IMR-90 (cell line): ENCODE measurements at regions not wholly inside any gene's neighbourhood (a gene's known extent, or its start where the extent isn't known, plus 50 kb on each side); places are given as distances from the start of the nearest gene placed in this dataset.

Experiments
- ATAC-seq: fragments of 200-7000 bp; cut with Tn5 transposase; 2 replicates; pipeline ENCODE4 v1.9.1; 2020; ENCODE audit warnings: low read depth, mild to moderate bottlenecking, moderate library complexity
- BruUV-seq: library from RNA; stranded (reverse); fragments of 400-500 nt; replicated peaks from 2 replicates; lab custom pipeline; 2021; lab: Mats Ljungman, UMichigan
- CTCF ChIA-PET: fragments of 300-600 bp; formaldehyde crosslinking; extraction: SDS; loops from one replicate; lab custom pipeline; 2021; ENCODE audit warnings: antibody characterized with exemption; lab: Yijun Ruan, JAX
- POLR2A ChIA-PET: fragments of 300-600 bp; sonication (Branson Sonifier 250); formaldehyde crosslinking; loops from one replicate; lab custom pipeline; 2022; ENCODE audit warnings: antibody characterized with exemption; ENCODE audit not compliant: unreplicated experiment; lab: Charles Lee
- DNase-seq: peaks from one replicate; pipeline ENCODE4 v3.0.0; 2013
- H2AFZ ChIP-seq: replicated peaks from 2 replicates; pipeline ENCODE3; 2013; ENCODE audit warnings: low read length, mild to moderate bottlenecking; ENCODE audit not compliant: poor library complexity
- H2AK5ac ChIP-seq: 2 replicates; pipeline ENCODE4 v1.6.1; 2013; ENCODE audit warnings: low read depth, low read length, inconsistent platforms
- H2AK9ac ChIP-seq: replicated peaks from 2 replicates; pipeline ENCODE3; 2013; ENCODE audit warnings: mild to moderate bottlenecking, low read depth, low read length, moderate library complexity; ENCODE audit not compliant: poor library complexity
- H2BK120ac ChIP-seq: 2 replicates; pipeline ENCODE4 v1.6.1; 2013; ENCODE audit warnings: low read depth, low read length, inconsistent platforms
- H2BK15ac ChIP-seq: 3 replicates; pipeline ENCODE4 v1.6.1; 2013; ENCODE audit warnings: low read depth, low read length, inconsistent platforms
- H2BK20ac ChIP-seq: 2 replicates; pipeline ENCODE4 v1.6.1; 2013; ENCODE audit warnings: low read depth, mild to moderate bottlenecking, inconsistent platforms, low read length, moderate library complexity
- H2BK5ac ChIP-seq: 2 replicates; pipeline ENCODE4 v1.6.1; 2013; ENCODE audit warnings: mild to moderate bottlenecking, low read depth, low read length, inconsistent platforms; ENCODE audit not compliant: poor library complexity, severe bottlenecking
- H3K14ac ChIP-seq: replicated peaks from 2 replicates; pipeline ENCODE4 v1.6.1; 2013; ENCODE audit warnings: low read depth, low read length, inconsistent platforms
- H3K18ac ChIP-seq: 2 replicates; pipeline ENCODE4 v1.6.1; 2013; ENCODE audit warnings: low read depth, low read length, control low read depth
- H3K23ac ChIP-seq: 2 replicates; pipeline ENCODE4 v1.6.1; 2013; ENCODE audit warnings: low read depth, low read length, inconsistent platforms
- H3K27ac ChIP-seq: 2 replicates; pipeline ENCODE4 v1.5.1; 2013; ENCODE audit warnings: mild to moderate bottlenecking, control low read depth, low read length; ENCODE audit not compliant: insufficient read depth
- H3K27me3 ChIP-seq: 2 replicates; pipeline ENCODE4 v1.6.1; 2013; ENCODE audit warnings: low read length; ENCODE audit not compliant: control insufficient read depth, insufficient read depth
- H3K36me3 ChIP-seq: 2 replicates; pipeline ENCODE4 v1.6.1; 2013; ENCODE audit warnings: low read length, mixed read lengths; ENCODE audit not compliant: control insufficient read depth, insufficient read depth
- H3K4ac ChIP-seq: 2 replicates; pipeline ENCODE4 v1.6.1; 2013; ENCODE audit warnings: low read depth, low read length, inconsistent platforms
- H3K4me1 ChIP-seq: 2 replicates; pipeline ENCODE4 v1.6.1; 2013; ENCODE audit warnings: low read length, mixed read lengths; ENCODE audit not compliant: control insufficient read depth, insufficient read depth
- H3K4me2 ChIP-seq: 2 replicates; pipeline ENCODE4 v1.6.1; 2013; ENCODE audit warnings: low read depth, mild to moderate bottlenecking, control low read depth, low read length, moderate library complexity
- H3K4me3 ChIP-seq: 2 replicates; pipeline ENCODE4 v1.5.1; 2013; ENCODE audit warnings: low read depth, mild to moderate bottlenecking, control low read depth, low read length, moderate library complexity; ENCODE audit not compliant: insufficient read depth
- H3K56ac ChIP-seq: 2 replicates; pipeline ENCODE4 v1.6.1; 2013; ENCODE audit warnings: low read length, inconsistent platforms; ENCODE audit not compliant: insufficient read depth; ENCODE audit errors: extremely low read depth
- H3K79me1 ChIP-seq, 2 experiments: 2 replicates each; pipeline ENCODE4 v1.6.1; 2013; ENCODE audit warnings: low read length in 2 of 2, inconsistent platforms in 1 of 2, low read depth in 1 of 2
- H3K9ac ChIP-seq: 2 replicates; pipeline ENCODE4 v1.6.1; 2013; ENCODE audit warnings: low read depth, low read length, control low read depth
- H3K9me1 ChIP-seq: 2 replicates; pipeline ENCODE4 v1.6.1; 2013; ENCODE audit warnings: low read length, inconsistent platforms; ENCODE audit not compliant: insufficient read depth
- H3K9me3 ChIP-seq: 2 replicates; pipeline ENCODE4 v1.6.1; 2013; ENCODE audit warnings: low read length; ENCODE audit not compliant: control insufficient read depth, insufficient read depth
- H4K20me1 ChIP-seq: 2 replicates; pipeline ENCODE4 v1.6.1; 2013; ENCODE audit warnings: low read length, inconsistent platforms; ENCODE audit not compliant: insufficient read depth
- H4K5ac ChIP-seq: 2 replicates; pipeline ENCODE4 v1.6.1; 2013; ENCODE audit warnings: mild to moderate bottlenecking, low read depth, low read length, control low read depth
- H4K8ac ChIP-seq, 2 experiments: 2 replicates each; pipeline ENCODE4 v1.6.1; 2013; ENCODE audit warnings: low read depth in 2 of 2, low read length in 2 of 2, control low read depth in 1 of 2, inconsistent platforms in 1 of 2
- H4K91ac ChIP-seq: 2 replicates; pipeline ENCODE4 v1.6.1; 2013; ENCODE audit warnings: low read depth, low read length, inconsistent platforms; ENCODE audit not compliant: insufficient read depth
- BHLHE40 ChIP-seq: fragments of 150-350 bp; IDR thresholded peaks from 2 replicates; pipeline ENCODE4 v1.6.1; 2016; ENCODE audit warnings: mild to moderate bottlenecking, low read depth, low read length
- CEBPB ChIP-seq: IDR thresholded peaks from 2 replicates; pipeline ENCODE4 v1.6.1; 2012; ENCODE audit warnings: low read depth, low read length, improper control_type of control experiment
- CHD1 ChIP-seq: IDR thresholded peaks from 2 replicates; pipeline ENCODE4 v1.6.1; 2012; ENCODE audit warnings: low read depth, low read length, improper control_type of control experiment
- MAFK ChIP-seq: IDR thresholded peaks from 2 replicates; pipeline ENCODE4 v1.6.1; 2012; ENCODE audit warnings: low read depth, low read length, improper control_type of control experiment
- MAZ ChIP-seq: IDR thresholded peaks from 2 replicates; pipeline ENCODE4 v1.6.1; 2012; ENCODE audit warnings: low read depth, mild to moderate bottlenecking, low read length, improper control_type of control experiment, moderate library complexity, borderline replicate concordance
- MXI1 ChIP-seq: IDR thresholded peaks from 2 replicates; pipeline ENCODE4 v1.6.1; 2012; ENCODE audit warnings: low read depth, mild to moderate bottlenecking, low read length, moderate library complexity, borderline replicate concordance
- NFE2L2 ChIP-seq: fragments of 150-350 bp; IDR thresholded peaks from 2 replicates; pipeline ENCODE4 v1.6.1; 2016; ENCODE audit warnings: low read depth, mild to moderate bottlenecking, low read length
- POLR2A ChIP-seq: IDR thresholded peaks from 2 replicates; pipeline ENCODE4 v1.6.1; 2012; ENCODE audit warnings: mild to moderate bottlenecking, low read depth, low read length
- RAD21 ChIP-seq: IDR thresholded peaks from 2 replicates; pipeline ENCODE4 v1.6.1; 2012; ENCODE audit warnings: low read length, improper control_type of control experiment
- RCOR1 ChIP-seq: IDR thresholded peaks from 2 replicates; pipeline ENCODE4 v1.6.1; 2012; ENCODE audit warnings: mild to moderate bottlenecking, low read length, improper control_type of control experiment; ENCODE audit not compliant: insufficient replicate concordance
- RFX5 ChIP-seq: IDR thresholded peaks from 2 replicates; pipeline ENCODE4 v1.8.0; 2012; ENCODE audit warnings: low read depth, mild to moderate bottlenecking, low read length, moderate library complexity
- SMC3 ChIP-seq: fragments of 150-350 bp; IDR thresholded peaks from 2 replicates; pipeline ENCODE4 v1.6.1; 2016; ENCODE audit warnings: low read depth, mild to moderate bottlenecking, antibody characterized with exemption, low read length, moderate library complexity
- WGBS, 2 experiments: methylation state at CpG; one replicate each; pipeline versions ENCODE4 v1.1.5 to v1.1.7; 2013; ENCODE audit warnings: missing lambda C conversion rate in 2 of 2; ENCODE audit not compliant: insufficient read length in 1 of 2; ENCODE audit errors: extremely low coverage in 2 of 2; 5-methylcytosine and 5-hydroxymethylcytosine counted together
- dilution Hi-C: fragments of 300-500 bp; cut with HindIII; formaldehyde crosslinking; loops from one replicate; pipeline ENCODE4 v1.14.3; 2018; ENCODE audit warnings: low sequenced_read_pairs; ENCODE audit not compliant: unreplicated experiment
- in situ Hi-C: fragments of 300-500 bp; cut with MboI; formaldehyde crosslinking; loops from 3 replicates; pipeline ENCODE4 v1.14.3; 2019; ENCODE audit warnings: low sequenced_read_pairs, inconsistent platforms, mixed read lengths
- intact Hi-C: fragments of 100-400 bp; cut with micrococcal nuclease; formaldehyde crosslinking; loops from 2 replicates; pipeline ENCODE4 v1.10.0; 2022
- TF ChIP-seq, protein P1 (sequence below): conservative IDR thresholded peaks from 2 replicates; pipeline ENCODE4 v1.5.1; 2012; ENCODE audit warnings: mild to moderate bottlenecking, low read depth, low read length, improper control_type of control experiment
- TF ChIP-seq, protein P2 (sequence below): fragments of 150-350 bp; IDR thresholded peaks from 2 replicates; pipeline ENCODE4 v1.6.1; 2017; ENCODE audit warnings: mild to moderate bottlenecking, antibody characterized with exemption, low read length, low read depth

DNA sequence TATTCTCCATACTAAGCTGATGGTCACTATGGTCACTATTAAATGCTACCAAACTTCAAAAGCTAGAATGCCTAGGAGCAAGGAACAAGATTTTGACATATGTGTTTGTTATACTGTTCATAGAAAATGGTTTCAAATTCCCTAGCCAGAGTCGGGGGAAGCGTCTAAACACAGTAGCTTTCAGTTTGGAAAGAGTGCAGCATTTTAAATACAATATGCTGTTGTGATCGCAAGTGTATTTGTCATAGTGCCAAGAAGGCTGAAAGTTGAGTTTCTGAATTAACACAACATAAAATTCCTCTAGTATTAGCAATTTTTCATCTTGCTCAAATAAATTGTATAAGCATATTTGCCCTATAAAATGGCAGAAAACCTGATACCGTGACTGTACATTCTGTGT is 280.4 kb downstream of the ZNF608 start:
- no peak for TF ChIP-seq CHD1
- no peak for TF ChIP-seq MAZ
- TF ChIP-seq MXI1: no peak
- TF ChIP-seq SMC3: no peak
- no peak for TF ChIP-seq RAD21
- no peak for TF ChIP-seq RFX5
- no peak for TF ChIP-seq BHLHE40
- TF ChIP-seq, protein P1, sequence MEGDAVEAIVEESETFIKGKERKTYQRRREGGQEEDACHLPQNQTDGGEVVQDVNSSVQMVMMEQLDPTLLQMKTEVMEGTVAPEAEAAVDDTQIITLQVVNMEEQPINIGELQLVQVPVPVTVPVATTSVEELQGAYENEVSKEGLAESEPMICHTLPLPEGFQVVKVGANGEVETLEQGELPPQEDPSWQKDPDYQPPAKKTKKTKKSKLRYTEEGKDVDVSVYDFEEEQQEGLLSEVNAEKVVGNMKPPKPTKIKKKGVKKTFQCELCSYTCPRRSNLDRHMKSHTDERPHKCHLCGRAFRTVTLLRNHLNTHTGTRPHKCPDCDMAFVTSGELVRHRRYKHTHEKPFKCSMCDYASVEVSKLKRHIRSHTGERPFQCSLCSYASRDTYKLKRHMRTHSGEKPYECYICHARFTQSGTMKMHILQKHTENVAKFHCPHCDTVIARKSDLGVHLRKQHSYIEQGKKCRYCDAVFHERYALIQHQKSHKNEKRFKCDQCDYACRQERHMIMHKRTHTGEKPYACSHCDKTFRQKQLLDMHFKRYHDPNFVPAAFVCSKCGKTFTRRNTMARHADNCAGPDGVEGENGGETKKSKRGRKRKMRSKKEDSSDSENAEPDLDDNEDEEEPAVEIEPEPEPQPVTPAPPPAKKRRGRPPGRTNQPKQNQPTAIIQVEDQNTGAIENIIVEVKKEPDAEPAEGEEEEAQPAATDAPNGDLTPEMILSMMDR: no peak
- TF ChIP-seq RCOR1: no peak
- TF ChIP-seq CEBPB: no peak
- TF ChIP-seq NFE2L2: no peak
- no peak for TF ChIP-seq POLR2A
- no peak for TF ChIP-seq MAFK
- TF ChIP-seq, protein P2, sequence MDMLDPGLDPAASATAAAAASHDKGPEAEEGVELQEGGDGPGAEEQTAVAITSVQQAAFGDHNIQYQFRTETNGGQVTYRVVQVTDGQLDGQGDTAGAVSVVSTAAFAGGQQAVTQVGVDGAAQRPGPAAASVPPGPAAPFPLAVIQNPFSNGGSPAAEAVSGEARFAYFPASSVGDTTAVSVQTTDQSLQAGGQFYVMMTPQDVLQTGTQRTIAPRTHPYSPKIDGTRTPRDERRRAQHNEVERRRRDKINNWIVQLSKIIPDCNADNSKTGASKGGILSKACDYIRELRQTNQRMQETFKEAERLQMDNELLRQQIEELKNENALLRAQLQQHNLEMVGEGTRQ: no peak
- WGBS, 2 experiments: no CpG with 5 or more reads among the region's 4 CpGs
- in situ Hi-C loops: no loop called here
- POLR2A ChIA-PET: no interaction called here
- Histone ChIP-seq H2AK9ac (no peak overlapping the region), H2AFZ (no peak overlapping the region), H3K9me1 (no peaks in the 10 kb centered on the region), H3K4me3 (no peak overlapping the region), H4K20me1 (no peaks in the 10 kb centered on the region), H2BK120ac (no peak overlapping the region), H3K4ac (no peak overlapping the region), H3K4me1 (no peaks in the 10 kb centered on the region), H3K79me1 (no peaks in the 10 kb centered on the region), H2AK5ac (no peak overlapping the region), H4K5ac (no peak overlapping the region), H2BK5ac (no peak overlapping the region), H2BK20ac (no peak overlapping the region), H3K36me3 (no peaks in the 10 kb centered on the region), H3K9ac (no peak overlapping the region), H3K23ac (no peak overlapping the region), H4K91ac (no peak overlapping the region), H3K9me3 (no peaks in the 10 kb centered on the region; the same call in 1 of the 2 replicates), H3K4me2 (no peak overlapping the region), H3K14ac (no peak overlapping the region), H3K56ac (no peak overlapping the region), H3K18ac (no peak overlapping the region), H3K27me3 (no peaks in the 10 kb centered on the region), H2BK15ac (no peak overlapping the region), H4K8ac (no peak overlapping the region), H3K27ac (no peak overlapping the region)
- ATAC-seq: no peak
- no peak for DNase-seq
- dilution Hi-C loops: no loop called here
- intact Hi-C loops: no loop called here
- CTCF ChIA-PET: no interaction called here
- BruUV-seq: no TSS peak
